ENCODE measurements at regions not wholly inside any gene's neighbourhood (a gene's known extent, or its start where the extent isn't known, plus 50 kb on each side); places are given as distances from the start of the nearest gene placed in this dataset.

DNA sequence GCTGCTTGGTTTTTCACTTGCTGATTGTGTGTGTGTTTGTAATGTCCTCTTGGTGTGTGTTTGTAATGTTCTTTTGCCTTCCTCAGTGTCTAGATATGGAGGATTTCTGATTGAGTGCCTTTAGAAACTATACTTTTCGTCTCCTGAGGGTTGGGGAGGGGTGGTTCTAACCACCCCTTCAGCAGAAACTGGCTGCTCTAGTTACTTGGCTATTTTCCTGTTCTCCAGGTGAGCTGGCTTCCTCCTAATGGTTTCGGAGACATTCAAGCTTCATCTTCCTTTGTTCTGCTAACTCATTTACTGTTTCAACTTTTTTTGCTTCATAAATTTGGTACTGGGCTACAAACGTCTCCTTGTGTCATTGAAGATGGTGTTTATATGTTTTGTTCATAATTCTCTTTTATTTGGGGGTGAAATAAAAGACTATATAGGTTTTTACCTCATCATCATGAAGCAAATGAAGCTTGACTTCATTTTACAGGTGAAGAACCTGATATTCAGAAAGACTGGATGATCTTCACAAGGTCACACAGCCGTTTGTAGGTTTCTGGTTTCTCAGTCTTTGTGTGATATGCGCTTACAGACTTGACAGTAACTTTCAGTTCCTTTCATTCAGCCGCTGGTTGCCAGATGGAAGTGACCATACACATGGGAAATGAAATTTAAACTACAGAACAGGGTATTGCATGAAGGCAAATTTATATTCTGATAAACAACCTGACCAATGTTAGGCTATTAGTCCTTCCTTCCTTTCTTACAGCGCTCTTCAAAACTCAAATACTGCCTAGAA is 238.5 kb downstream of the GALR1 start:
- H3K27me3 ChIP-seq (ENCODE audit: control insufficient read depth, insufficient read depth, low read length) = no peaks in the 10 kb centered on the region

DNA sequence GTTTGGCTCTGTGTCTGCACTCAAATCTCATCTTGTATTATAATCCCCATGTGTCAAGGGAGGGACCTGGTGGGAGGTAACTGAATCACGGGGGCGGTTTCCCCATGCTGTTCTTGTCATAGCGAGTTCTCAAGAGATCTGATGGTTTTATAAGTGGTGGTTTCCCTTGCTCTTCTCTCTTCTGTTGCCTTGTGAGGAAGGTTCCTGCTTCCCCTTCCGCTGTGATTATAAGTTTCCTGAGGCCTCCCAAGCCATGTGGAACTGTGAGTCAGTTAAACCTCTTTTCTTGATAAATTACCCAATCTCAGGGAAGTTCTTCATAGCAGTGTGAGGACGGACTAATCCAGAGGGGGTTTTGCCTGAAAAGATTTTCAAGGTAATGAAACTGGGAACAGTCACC is 245.4 kb downstream of the GALR1 start:
- Histone ChIP-seq H3K4me3 (ENCODE audit: low read depth, low read length) (no peak overlapping the region), H3K36me3 (ENCODE audit: control insufficient read depth, insufficient read depth, low read length) (no peaks in the 10 kb centered on the region), H3K27me3 (ENCODE audit: control insufficient read depth, insufficient read depth, low read length) (no peaks in the 10 kb centered on the region)
- no peak for DNase-seq (ENCODE audit: low read depth)
- POLR2A ChIA-PET = no interaction called here
- CTCF ChIA-PET = no interaction called here
- TF ChIP-seq, protein P1, sequence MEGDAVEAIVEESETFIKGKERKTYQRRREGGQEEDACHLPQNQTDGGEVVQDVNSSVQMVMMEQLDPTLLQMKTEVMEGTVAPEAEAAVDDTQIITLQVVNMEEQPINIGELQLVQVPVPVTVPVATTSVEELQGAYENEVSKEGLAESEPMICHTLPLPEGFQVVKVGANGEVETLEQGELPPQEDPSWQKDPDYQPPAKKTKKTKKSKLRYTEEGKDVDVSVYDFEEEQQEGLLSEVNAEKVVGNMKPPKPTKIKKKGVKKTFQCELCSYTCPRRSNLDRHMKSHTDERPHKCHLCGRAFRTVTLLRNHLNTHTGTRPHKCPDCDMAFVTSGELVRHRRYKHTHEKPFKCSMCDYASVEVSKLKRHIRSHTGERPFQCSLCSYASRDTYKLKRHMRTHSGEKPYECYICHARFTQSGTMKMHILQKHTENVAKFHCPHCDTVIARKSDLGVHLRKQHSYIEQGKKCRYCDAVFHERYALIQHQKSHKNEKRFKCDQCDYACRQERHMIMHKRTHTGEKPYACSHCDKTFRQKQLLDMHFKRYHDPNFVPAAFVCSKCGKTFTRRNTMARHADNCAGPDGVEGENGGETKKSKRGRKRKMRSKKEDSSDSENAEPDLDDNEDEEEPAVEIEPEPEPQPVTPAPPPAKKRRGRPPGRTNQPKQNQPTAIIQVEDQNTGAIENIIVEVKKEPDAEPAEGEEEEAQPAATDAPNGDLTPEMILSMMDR (IDR thresholded peaks at IDR 0.05; ENCODE audit: insufficient read depth, low read depth, low read length) = no peak

More for the DNA sequence above, 238.5 kb downstream of the GALR1 start:
- ChIA-PET CTCF (no interaction called here), POLR2A (no interaction called here)
- Histone ChIP-seq H3K36me3 (ENCODE audit: control insufficient read depth, insufficient read depth, low read length) (no peaks in the 10 kb centered on the region), H3K4me3 (ENCODE audit: low read depth, low read length) (no peak overlapping the region)
- TF ChIP-seq, protein P1 (IDR thresholded peaks at IDR 0.05; ENCODE audit: insufficient read depth, low read depth, low read length) = no peak
- DNase-seq (ENCODE audit: low read depth) = no peak

DNA sequence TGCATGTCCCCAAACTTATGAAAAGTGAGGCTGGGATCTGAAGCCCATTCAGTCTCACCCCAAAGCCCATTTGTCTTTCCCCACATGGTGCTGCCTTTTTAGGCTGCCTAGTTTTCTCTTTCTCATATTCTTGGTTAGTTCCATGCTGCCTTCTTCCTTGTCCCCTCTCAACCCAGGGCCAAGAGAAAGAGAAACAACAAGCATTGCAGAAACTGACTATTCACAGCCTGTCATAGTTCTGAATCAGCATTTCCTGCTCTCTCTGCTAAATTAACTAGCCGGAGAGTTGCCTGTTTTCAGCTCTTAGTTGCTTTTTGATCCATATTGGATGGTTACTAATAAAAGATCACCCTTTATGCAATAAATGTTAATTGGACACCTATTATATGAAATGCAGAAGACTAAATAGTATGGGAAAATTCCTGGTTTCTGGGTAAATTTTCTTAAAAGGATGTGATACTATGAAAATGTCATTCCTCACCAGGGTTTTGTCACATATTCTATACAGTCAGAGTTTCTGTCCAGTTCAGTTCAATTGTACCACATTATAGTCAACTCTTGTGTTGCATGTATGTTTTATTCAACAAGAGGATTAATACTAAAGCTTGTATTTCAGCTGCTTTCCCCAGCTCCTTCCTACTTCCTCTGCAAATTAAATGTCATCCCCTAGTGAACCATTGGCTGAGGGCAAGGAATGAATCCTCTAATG is 246.5 kb downstream of the GALR1 start:
- TF ChIP-seq, protein P1 (IDR thresholded peaks at IDR 0.05; ENCODE audit: insufficient read depth, low read depth, low read length) = no peak

DNA sequence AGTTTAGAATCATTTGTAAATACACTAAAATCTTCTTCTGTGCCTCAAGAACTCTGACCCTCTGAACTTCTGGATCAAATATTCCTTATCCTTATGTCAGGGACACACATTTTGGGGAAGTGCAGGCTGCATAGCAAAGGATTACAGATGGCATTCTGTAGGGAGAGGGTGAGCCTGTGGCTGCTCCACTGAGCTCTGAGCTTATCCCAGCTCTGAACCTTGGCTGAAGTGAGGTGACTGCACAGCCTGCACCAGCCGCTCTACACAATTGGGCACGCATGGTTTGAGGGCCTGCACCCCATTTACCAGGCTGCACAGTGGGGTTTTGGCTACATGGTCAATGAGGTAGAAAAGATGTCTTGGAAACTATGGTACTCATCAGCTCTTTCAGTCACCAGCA is 251.6 kb downstream of the GALR1 start:
- ChIA-PET POLR2A (no interaction called here), CTCF (no interaction called here)
- Histone ChIP-seq H3K4me3 (ENCODE audit: low read depth, low read length) (no peak overlapping the region), H3K27me3 (ENCODE audit: control insufficient read depth, insufficient read depth, low read length) (no peaks in the 10 kb centered on the region), H3K36me3 (ENCODE audit: control insufficient read depth, insufficient read depth, low read length) (no peaks in the 10 kb centered on the region)
- no peak for DNase-seq (ENCODE audit: low read depth)
- TF ChIP-seq, protein P1 (IDR thresholded peaks at IDR 0.05; ENCODE audit: insufficient read depth, low read depth, low read length) = no peak

More for the DNA sequence above, 246.5 kb downstream of the GALR1 start:
- CTCF ChIA-PET = interaction anchor here (0.5 kb wide), 1 partner anchor 497 kb away, joined by 5 read pairs; no protein-coding TSS in a partner anchor
- no peaks in the 10 kb centered on the region for H3K27me3 ChIP-seq (ENCODE audit: control insufficient read depth, insufficient read depth, low read length)
- H3K4me3 ChIP-seq (ENCODE audit: low read depth, low read length) = no peak overlapping the region
- H3K36me3 ChIP-seq (ENCODE audit: control insufficient read depth, insufficient read depth, low read length) = no peaks in the 10 kb centered on the region
- no peak for DNase-seq (ENCODE audit: low read depth)
- POLR2A ChIA-PET = no interaction called here

DNA sequence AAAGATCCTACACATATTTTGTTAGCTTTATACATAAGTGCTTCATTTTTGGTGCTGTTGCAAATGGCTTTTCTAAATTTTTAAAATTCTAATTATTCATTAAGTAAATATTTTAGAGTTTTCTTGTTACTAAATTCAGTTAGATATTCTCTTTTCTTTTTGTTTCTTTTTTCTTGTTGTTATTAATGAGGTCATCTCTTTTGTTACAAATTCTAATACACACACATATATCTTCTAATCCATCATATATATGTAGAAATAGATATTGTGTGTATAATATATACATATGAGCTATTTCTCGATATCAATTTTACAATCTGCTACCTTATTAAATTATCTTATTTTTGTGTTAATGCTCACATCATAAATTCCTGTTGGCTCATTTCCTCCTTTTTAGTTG is 255.9 kb downstream of the GALR1 start:
- CTCF ChIA-PET = no interaction called here
- POLR2A ChIA-PET = no interaction called here
- Histone ChIP-seq H3K36me3 (ENCODE audit: control insufficient read depth, insufficient read depth, low read length) (no peaks in the 10 kb centered on the region), H3K27me3 (ENCODE audit: control insufficient read depth, insufficient read depth, low read length) (no peaks in the 10 kb centered on the region), H3K4me3 (ENCODE audit: low read depth, low read length) (no peak overlapping the region)
- no peak for DNase-seq (ENCODE audit: low read depth)
- TF ChIP-seq, protein P1 (IDR thresholded peaks at IDR 0.05; ENCODE audit: insufficient read depth, low read depth, low read length) = no peak
